ENCODE measurements at regions not wholly inside any gene's neighbourhood (a gene's known extent, or its start where the extent isn't known, plus 50 kb on each side); places are given as distances from the start of the nearest gene placed in this dataset.

DNA sequence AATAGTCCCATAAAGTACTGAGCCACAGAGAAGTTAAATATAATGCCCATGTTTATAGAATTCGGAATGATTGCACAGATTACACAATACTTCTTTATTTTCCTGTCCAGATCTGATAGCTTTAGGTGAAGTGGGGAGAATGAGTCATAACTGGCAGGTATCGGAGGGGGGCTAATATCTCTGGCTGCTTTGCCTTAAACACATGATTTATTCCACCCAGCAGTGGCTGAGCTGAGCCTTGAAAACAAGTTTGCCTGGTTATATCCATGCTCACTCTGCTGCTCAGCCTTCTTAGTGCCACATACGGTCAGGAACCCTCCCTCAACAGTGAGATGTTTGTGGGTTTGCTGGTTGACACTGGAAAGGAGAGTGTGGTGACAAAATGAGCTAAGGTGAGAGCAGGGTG, 119.7 kb upstream of the ZNF648 start (continued):
- TF ChIP-seq TCF7L2 (IDR thresholded peaks at IDR 0.05; ENCODE audit: borderline replicate concordance, extremely low read depth, insufficient read depth, insufficient read length), result no peak

GRCh38 chr1:182175361-182175931, 113.9 kb upstream of the ZNF648 start:
- ChIA-PET CTCF (no interaction called here), RAD21 (ENCODE audit: low non-redundant PET in 1 of 2, low total read pairs in 2 of 2, uncharacterized antibody in 2 of 2, unreplicated experiment in 2 of 2) (no interaction called here), POLR2A (no interaction called here)
- H3K36me3 ChIP-seq (ENCODE audit: control insufficient read depth in 1 of 2, insufficient read depth in 2 of 2, low read length in 2 of 2), result no peaks in the 10 kb centered on the region
- BruUV-seq (replicated peaks), result no TSS peak
- H4K20me1 ChIP-seq (ENCODE audit: insufficient read depth), result no peaks in the 10 kb centered on the region
- no peaks in the 10 kb centered on the region for H3K79me2 ChIP-seq (ENCODE audit: insufficient read depth, low read length)
- TF ChIP-seq POLR2A (IDR thresholded peaks at IDR 0.05; ENCODE audit: borderline replicate concordance, extremely low read depth, insufficient read depth, insufficient read length), result no peak
- TF ChIP-seq TCF7L2 (IDR thresholded peaks at IDR 0.05; ENCODE audit: borderline replicate concordance, extremely low read depth, insufficient read depth, insufficient read length), result no peak
- no peak for TF ChIP-seq ELF1 (IDR thresholded peaks at IDR 0.05; ENCODE audit: borderline replicate concordance, low read depth)
- TF ChIP-seq FOSL1 (IDR thresholded peaks at IDR 0.05; ENCODE audit: low read depth), result no peak
- TF ChIP-seq RAD21 (IDR thresholded peaks at IDR 0.05; ENCODE audit: low read depth), result no peak
- TF ChIP-seq, protein P1, sequence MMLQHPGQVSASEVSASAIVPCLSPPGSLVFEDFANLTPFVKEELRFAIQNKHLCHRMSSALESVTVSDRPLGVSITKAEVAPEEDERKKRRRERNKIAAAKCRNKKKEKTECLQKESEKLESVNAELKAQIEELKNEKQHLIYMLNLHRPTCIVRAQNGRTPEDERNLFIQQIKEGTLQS (IDR thresholded peaks at IDR 0.05), result no peak
- TF ChIP-seq ZNF274 (IDR thresholded peaks at IDR 0.05; ENCODE audit: low read depth, low read length), result no peak
- no peak for TF ChIP-seq EZH2 (IDR thresholded peaks at IDR 0.05)
- no peak for TF ChIP-seq ZBTB33 (IDR thresholded peaks at IDR 0.05; ENCODE audit: extremely low read depth, insufficient replicate concordance, low read length)
- no peak for TF ChIP-seq ZFX (IDR thresholded peaks at IDR 0.05)
- TF ChIP-seq, protein P2, sequence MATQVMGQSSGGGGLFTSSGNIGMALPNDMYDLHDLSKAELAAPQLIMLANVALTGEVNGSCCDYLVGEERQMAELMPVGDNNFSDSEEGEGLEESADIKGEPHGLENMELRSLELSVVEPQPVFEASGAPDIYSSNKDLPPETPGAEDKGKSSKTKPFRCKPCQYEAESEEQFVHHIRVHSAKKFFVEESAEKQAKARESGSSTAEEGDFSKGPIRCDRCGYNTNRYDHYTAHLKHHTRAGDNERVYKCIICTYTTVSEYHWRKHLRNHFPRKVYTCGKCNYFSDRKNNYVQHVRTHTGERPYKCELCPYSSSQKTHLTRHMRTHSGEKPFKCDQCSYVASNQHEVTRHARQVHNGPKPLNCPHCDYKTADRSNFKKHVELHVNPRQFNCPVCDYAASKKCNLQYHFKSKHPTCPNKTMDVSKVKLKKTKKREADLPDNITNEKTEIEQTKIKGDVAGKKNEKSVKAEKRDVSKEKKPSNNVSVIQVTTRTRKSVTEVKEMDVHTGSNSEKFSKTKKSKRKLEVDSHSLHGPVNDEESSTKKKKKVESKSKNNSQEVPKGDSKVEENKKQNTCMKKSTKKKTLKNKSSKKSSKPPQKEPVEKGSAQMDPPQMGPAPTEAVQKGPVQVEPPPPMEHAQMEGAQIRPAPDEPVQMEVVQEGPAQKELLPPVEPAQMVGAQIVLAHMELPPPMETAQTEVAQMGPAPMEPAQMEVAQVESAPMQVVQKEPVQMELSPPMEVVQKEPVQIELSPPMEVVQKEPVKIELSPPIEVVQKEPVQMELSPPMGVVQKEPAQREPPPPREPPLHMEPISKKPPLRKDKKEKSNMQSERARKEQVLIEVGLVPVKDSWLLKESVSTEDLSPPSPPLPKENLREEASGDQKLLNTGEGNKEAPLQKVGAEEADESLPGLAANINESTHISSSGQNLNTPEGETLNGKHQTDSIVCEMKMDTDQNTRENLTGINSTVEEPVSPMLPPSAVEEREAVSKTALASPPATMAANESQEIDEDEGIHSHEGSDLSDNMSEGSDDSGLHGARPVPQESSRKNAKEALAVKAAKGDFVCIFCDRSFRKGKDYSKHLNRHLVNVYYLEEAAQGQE (IDR thresholded peaks at IDR 0.05; ENCODE audit: low read depth), result no peak
- TF ChIP-seq POLR2AphosphoS5 (IDR thresholded peaks at IDR 0.05; ENCODE audit: low read depth, low read length), result no peak
- TF ChIP-seq EZH2phosphoT487 (IDR thresholded peaks at IDR 0.05; ENCODE audit: borderline replicate concordance), result no peak
- TF ChIP-seq CTCF (IDR thresholded peaks at IDR 0.05 in 2 of 3, conservative IDR thresholded peaks at IDR 0.05 in 1 of 3; ENCODE audit: borderline replicate concordance in 1 of 3, insufficient read depth in 1 of 3, low read depth in 2 of 3, low read length in 2 of 3), result no peak
- TF ChIP-seq EGR1 (IDR thresholded peaks at IDR 0.05; ENCODE audit: low read depth), result no peak
- no peak overlapping the region for H2AFZ ChIP-seq (ENCODE audit: low read depth, low read length, poor library complexity, severe bottlenecking)
- H3K9me3 ChIP-seq (ENCODE audit: control insufficient read depth in 1 of 2, insufficient read depth in 1 of 2, low read depth in 1 of 2, low read length in 2 of 2), result no peaks in the 10 kb centered on the region
- no peak for ATAC-seq
- H3K9ac ChIP-seq (ENCODE audit: low read length), result no peak overlapping the region
- H3K4me3 ChIP-seq (replicated peaks in 1 of 2; ENCODE audit: low read depth in 1 of 2, low read length in 2 of 2), result no peak overlapping the region
- no peak for DNase-seq (ENCODE audit: low read depth, low spot score)
- H3K4me2 ChIP-seq (ENCODE audit: low read length), result no peak overlapping the region
- H3K27me3 ChIP-seq (ENCODE audit: insufficient read depth, low read length), result no peaks in the 10 kb centered on the region
- no peak overlapping the region for H3K27ac ChIP-seq (ENCODE audit: low read depth, low read length)
- intact Hi-C loops (cut with micrococcal nuclease), result no loop called here
- H3K4me1 ChIP-seq (ENCODE audit: control insufficient read depth in 1 of 2, insufficient read depth in 2 of 2, low read length in 2 of 2), result no peaks in the 10 kb centered on the region
- H3K9me2 ChIP-seq (ENCODE audit: insufficient read depth), result no peaks in the 10 kb centered on the region

Data from HCT116 (cell line).